GM18951 (cell line): ENCODE measurements at regions not wholly inside any gene's neighbourhood (a gene's known extent, or its start where the extent isn't known, plus 50 kb on each side); places are given as distances from the start of the nearest gene placed in this dataset.

Experiments used
- POLR2A ChIP-seq: IDR thresholded peaks from 4 replicates; pipeline ENCODE4 v1.6.1; 2011; ENCODE audit warnings: mild to moderate bottlenecking; ENCODE audit not compliant: insufficient read length, insufficient read depth; ENCODE audit errors: extremely low read depth
- in situ Hi-C: fragments of 300-500 bp; cut with MboI; formaldehyde crosslinking; loops from one replicate; pipeline ENCODE4 v1.12.0; 2022; ENCODE audit warnings: low sequenced_read_pairs, mixed read lengths, inconsistent platforms; ENCODE audit not compliant: unreplicated experiment

GRCh38 chr1:102084771-102085535 lies 88.2 kb upstream of the OLFM3 start:
- in situ Hi-C loops = no loop called here
- TF ChIP-seq POLR2A = no peak

- TF ChIP-seq POLR2A = no peak
- in situ Hi-C loops = no loop called here
Observed at GRCh38 chr1:102083192-102083591, 86.5 kb upstream of the OLFM3 start.

GRCh38 chr1:102074874-102075273 lies 78.1 kb upstream of the OLFM3 start:
- TF ChIP-seq POLR2A = no peak
- in situ Hi-C loops = no loop called here

DNA sequence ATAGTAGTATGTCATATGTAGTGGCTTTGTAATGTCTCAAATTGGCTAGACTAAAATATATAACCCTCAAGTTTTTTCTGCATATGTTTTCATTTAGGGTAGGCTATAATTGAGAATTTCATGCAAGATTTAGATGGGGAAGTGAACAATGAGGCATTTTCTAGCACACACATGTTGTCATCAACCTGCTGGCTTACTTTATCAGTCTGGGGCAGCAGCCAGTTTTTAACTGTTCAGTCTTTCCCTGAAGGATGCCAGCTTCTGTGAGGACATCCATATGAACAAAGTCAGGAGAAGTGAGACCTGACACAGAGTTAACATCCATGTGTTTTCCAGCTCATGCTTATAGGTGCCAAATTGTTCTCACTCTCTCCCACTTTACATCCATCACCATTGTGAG lies 74.7 kb upstream of the OLFM3 start:
- in situ Hi-C loops = no loop called here
- TF ChIP-seq POLR2A = no peak

DNA sequence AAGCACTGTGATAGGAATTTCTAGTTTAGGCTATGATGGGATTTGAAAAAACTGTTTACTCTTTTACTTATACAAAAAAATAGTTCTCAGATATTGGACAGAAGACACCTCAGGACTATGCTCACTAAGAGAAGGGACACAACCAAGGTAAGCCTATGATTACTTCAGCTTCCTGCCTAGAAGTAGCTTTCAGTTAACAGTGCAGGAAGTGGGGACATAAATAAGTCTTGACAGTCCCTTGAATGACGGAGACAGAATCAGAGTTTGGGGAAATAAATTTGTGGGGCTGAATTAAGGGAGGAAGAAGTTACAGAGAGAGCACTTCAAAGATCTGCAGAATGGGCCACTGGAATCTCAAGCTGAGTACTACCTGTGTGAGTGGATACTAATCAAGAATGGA lies 53.8 kb upstream of the OLFM3 start:
- TF ChIP-seq POLR2A = no peak
- in situ Hi-C loops = no loop called here

DNA sequence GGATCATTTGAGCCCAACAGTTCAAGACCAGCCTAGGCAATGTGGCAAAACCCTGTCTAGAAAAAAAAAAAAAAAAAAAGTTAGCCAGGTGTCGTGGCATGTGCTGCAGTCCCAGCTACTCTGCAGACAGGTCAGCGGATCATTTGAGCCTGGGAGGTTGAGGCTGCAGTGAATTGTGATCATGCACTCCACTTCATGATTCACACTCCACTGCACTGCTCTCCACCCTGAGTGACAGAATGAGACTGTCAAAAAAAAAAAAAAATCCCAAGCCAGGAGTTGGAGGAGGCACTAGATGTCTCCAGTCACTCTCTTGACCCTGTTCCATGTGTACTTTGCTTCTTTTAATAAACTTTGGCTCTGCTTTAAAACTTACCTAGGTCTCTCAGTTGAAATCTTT lies 51.0 kb upstream of the OLFM3 start:
- TF ChIP-seq POLR2A = no peak
- in situ Hi-C loops = no loop called here
